ENCODE measurements at regions not wholly inside any gene's neighbourhood (a gene's known extent, or its start where the extent isn't known, plus 50 kb on each side); places are given as distances from the start of the nearest gene placed in this dataset.

GRCh38 chr12:60075091-60075490 lies 479.3 kb downstream of the SLC16A7 start:
- DNase-seq (ENCODE audit: low read depth), result no peak
- H3K4me3 ChIP-seq (ENCODE audit: low read depth, low read length), result no peak overlapping the region
- no peak for TF ChIP-seq CTCF (IDR thresholded peaks at IDR 0.05; ENCODE audit: control insufficient read depth, extremely low read depth, insufficient read depth)

GRCh38 chr12:60078026-60078425 lies 482.2 kb downstream of the SLC16A7 start:
- DNase-seq (ENCODE audit: low read depth), result no peak
- H3K4me3 ChIP-seq (ENCODE audit: low read depth, low read length), result no peak overlapping the region

GRCh38 chr12:60093428-60093827 lies 497.6 kb downstream of the SLC16A7 start:
- DNase-seq (ENCODE audit: low read depth), result no peak
- no peak overlapping the region for H3K4me3 ChIP-seq (ENCODE audit: low read depth, low read length)
- TF ChIP-seq CTCF (IDR thresholded peaks at IDR 0.05; ENCODE audit: control insufficient read depth, extremely low read depth, insufficient read depth), result no peak

More at GRCh38 chr12:60078026-60078425, 482.2 kb downstream of the SLC16A7 start:
- no peak for TF ChIP-seq CTCF (IDR thresholded peaks at IDR 0.05; ENCODE audit: control insufficient read depth, extremely low read depth, insufficient read depth)

GRCh38 chr12:60094436-60094835 lies 498.6 kb downstream of the SLC16A7 start:
- TF ChIP-seq CTCF (IDR thresholded peaks at IDR 0.05; ENCODE audit: control insufficient read depth, extremely low read depth, insufficient read depth), result no peak
- H3K4me3 ChIP-seq (ENCODE audit: low read depth, low read length), result no peak overlapping the region
- no peak for DNase-seq (ENCODE audit: low read depth)

- no peak overlapping the region for H3K4me3 ChIP-seq (ENCODE audit: low read depth, low read length)
- no peak for DNase-seq (ENCODE audit: low read depth)
- no peak for TF ChIP-seq CTCF (IDR thresholded peaks at IDR 0.05; ENCODE audit: control insufficient read depth, extremely low read depth, insufficient read depth)
These were observed 500.9 kb downstream of the SLC16A7 start for GRCh38 chr12:60096727-60097126.

- no peak overlapping the region for H3K4me3 ChIP-seq (ENCODE audit: low read depth, low read length)
- no peak for DNase-seq (ENCODE audit: low read depth)
- no peak for TF ChIP-seq CTCF (IDR thresholded peaks at IDR 0.05; ENCODE audit: control insufficient read depth, extremely low read depth, insufficient read depth)
These were observed 504.3 kb downstream of the SLC16A7 start for GRCh38 chr12:60100160-60100559.

GRCh38 chr12:60100852-60101251 lies 505.0 kb downstream of the SLC16A7 start:
- TF ChIP-seq CTCF (IDR thresholded peaks at IDR 0.05; ENCODE audit: control insufficient read depth, extremely low read depth, insufficient read depth), result no peak
- H3K4me3 ChIP-seq (ENCODE audit: low read depth, low read length), result no peak overlapping the region
- peak; percentile 46 for DNase-seq (ENCODE audit: low read depth)
